Brain microvascular endothelial cell (primary cell): ENCODE measurements at regions not wholly inside any gene's neighbourhood (a gene's known extent, or its start where the extent isn't known, plus 50 kb on each side); places are given as distances from the start of the nearest gene placed in this dataset.
"Not testable (repeated sequence)": the region's sequence is repeated elsewhere in the genome, so short reads cannot be mapped to it uniquely, and the experiment has no call there.

ENCODE experiments used
- DNase-seq: peaks from one replicate; pipeline ENCODE4 v3.0.0-alpha.2; 2020
- H3K27ac ChIP-seq: fragments of 250-450 bp; sonication (Bioruptor Pico); 2 replicates; pipeline ENCODE4 v1.5.1; 2020; ENCODE audit warnings: mild to moderate bottlenecking, moderate library complexity
- H3K27me3 ChIP-seq: fragments of 250-450 bp; sonication (Bioruptor Pico); replicated peaks from 2 replicates; pipeline ENCODE4 v1.5.1; 2020; ENCODE audit warnings: mild to moderate bottlenecking
- H3K36me3 ChIP-seq: fragments of 250-450 bp; sonication (Bioruptor Pico); replicated peaks from 2 replicates; pipeline ENCODE4 v1.5.1; 2020; ENCODE audit warnings: mild to moderate bottlenecking
- H3K4me3 ChIP-seq: 2 replicates; pipeline ENCODE4 v1.5.1; 2011; ENCODE audit warnings: low read depth, mild to moderate bottlenecking, control low read depth, low read length, moderate library complexity
- in situ Hi-C: cut with HindIII; loops from 2 replicates; pipeline ENCODE4 v1.10.0; 2017; ENCODE audit warnings: low sequenced_read_pairs, low pct_ligation_motif_present
- TF ChIP-seq, protein P1 (sequence below): IDR thresholded peaks from 2 replicates; pipeline ENCODE4 v1.5.1; 2011; ENCODE audit warnings: low read depth, mild to moderate bottlenecking, moderate library complexity, low read length, control low read depth, inconsistent platforms; ENCODE audit errors: missing control alignments

DNA sequence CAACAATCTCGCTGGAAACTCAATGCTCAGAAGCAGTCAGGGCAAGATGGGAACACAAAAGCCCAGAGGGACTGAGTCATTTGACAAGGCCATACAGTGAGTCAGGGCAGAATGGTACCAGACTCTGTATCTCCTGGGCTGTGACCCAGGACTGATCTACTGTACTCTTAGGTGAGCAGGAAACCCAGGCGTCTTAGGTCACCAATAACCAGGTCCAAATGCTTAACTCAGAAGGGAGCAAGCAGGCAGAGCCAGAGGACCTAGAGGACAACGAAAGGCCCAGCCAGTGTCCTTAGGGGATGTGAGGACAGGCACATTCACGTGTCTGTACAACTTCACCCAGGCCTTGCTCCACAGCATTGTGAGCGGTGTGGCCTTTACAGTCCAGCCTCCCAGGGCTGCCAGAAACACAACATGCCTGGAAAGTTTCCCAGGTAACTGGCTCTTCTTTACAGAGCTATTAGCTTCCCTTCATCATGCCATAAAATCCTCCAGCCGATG is 69.9 kb downstream of the ARL6IP4 start:
- in situ Hi-C loops, result no loop called here

DNA sequence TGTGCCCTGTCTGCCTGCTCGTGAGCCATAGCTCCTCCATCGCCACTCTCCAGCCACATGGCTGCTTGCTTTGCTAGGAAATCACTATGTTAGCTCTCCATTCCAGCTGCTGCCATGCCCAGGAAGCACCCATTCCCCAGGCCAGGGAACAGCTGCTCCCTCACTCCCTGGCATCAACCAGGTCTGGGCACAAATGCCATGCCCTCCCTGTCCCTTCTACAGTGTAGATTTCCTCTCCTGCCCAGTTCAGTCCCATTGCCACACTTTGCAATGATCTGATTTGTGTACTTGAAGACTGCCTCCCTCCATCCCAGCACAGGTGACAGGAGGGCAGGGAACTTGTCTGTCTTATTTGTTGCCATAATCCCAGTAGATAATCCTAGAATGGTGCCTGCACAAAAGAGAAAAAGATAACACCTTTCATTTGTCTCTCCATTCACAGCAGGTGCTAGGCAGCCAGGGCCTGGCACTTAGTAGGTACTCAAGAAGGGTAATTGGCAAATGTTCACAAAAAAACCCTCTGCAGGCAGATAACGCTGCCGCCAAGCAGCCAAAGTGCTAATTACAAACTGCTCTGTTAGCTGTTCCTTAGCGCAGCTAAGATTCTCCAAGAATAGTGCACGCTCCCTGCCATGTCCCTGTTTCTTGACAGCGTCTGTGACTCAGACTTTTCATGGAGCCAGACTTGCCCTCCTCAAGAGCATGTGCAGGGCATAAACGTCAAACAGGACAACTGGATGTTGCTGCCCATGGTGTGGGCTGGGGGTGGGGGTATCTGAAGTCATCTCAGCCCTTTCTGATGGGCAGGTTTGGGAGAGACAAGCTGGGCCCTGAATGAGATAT is 69.1 kb downstream of the ARL6IP4 start:
- no peak overlapping the region for H3K4me3 ChIP-seq
- TF ChIP-seq, protein P1, sequence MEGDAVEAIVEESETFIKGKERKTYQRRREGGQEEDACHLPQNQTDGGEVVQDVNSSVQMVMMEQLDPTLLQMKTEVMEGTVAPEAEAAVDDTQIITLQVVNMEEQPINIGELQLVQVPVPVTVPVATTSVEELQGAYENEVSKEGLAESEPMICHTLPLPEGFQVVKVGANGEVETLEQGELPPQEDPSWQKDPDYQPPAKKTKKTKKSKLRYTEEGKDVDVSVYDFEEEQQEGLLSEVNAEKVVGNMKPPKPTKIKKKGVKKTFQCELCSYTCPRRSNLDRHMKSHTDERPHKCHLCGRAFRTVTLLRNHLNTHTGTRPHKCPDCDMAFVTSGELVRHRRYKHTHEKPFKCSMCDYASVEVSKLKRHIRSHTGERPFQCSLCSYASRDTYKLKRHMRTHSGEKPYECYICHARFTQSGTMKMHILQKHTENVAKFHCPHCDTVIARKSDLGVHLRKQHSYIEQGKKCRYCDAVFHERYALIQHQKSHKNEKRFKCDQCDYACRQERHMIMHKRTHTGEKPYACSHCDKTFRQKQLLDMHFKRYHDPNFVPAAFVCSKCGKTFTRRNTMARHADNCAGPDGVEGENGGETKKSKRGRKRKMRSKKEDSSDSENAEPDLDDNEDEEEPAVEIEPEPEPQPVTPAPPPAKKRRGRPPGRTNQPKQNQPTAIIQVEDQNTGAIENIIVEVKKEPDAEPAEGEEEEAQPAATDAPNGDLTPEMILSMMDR, result no peak
- no peak overlapping the region for H3K27ac ChIP-seq
- no peak for DNase-seq
- H3K27me3 ChIP-seq, result no peaks in the 10 kb centered on the region
- in situ Hi-C loops, result loop anchor here (10.0 kb wide), 1 partner anchor 185 kb away; the partner anchor contains the start of genes MPHOSPH9 and MTRFR
- H3K36me3 ChIP-seq, result no peaks in the 10 kb centered on the region

More for the DNA sequence above, 69.9 kb downstream of the ARL6IP4 start:
- no peak overlapping the region for H3K27ac ChIP-seq
- no peaks in the 10 kb centered on the region for H3K36me3 ChIP-seq
- no peaks in the 10 kb centered on the region for H3K27me3 ChIP-seq
- DNase-seq, result peak; percentile 51
- no peak overlapping the region for H3K4me3 ChIP-seq
- TF ChIP-seq, protein P1, result no peak

DNA sequence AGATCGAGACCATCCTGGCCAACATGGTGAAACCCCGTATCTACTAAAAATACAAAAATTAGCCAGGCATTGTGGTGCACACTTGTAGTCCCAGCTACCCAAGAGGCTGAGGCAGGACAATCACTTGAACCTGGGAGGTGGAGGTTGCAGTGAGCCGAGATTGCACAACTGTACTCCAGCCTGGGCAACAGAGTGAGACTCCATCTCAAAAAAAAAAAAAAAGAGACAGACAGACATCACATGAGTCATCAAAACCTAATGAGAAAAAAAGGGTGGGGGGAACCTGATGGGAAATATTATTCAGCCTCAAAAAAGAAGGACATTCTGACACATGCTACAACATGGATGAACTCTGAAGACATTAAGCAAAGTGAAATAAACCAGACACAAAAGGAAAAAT is 67.4 kb downstream of the ARL6IP4 start:
- H3K36me3 ChIP-seq, result not testable (repeated sequence)
- in situ Hi-C loops, result loop anchor here (10.0 kb wide), 1 partner anchor 187 kb away; the partner anchor contains the start of genes MPHOSPH9 and MTRFR

DNA sequence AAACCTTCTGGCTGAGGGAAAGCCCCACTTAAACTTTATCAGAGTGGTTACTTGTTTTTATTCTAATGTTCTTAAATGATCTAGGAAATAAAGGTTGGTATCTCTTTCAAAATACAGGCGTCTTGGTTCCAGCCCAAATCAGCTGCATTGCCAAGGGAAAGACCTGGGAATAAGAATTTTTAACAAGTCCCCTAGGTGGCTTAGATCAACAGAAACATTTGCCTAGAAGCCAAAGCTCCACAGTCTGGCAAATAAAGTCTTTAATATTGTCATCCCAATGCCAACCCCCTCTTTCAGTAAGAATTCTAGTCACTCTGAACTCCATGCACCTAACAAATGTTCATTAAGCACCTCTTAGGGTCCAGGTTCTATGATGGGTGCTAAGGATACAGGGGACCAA is 66.8 kb downstream of the ARL6IP4 start:
- H3K27me3 ChIP-seq, result no peaks in the 10 kb centered on the region
- H3K4me3 ChIP-seq, result no peak overlapping the region
- no peaks in the 10 kb centered on the region for H3K36me3 ChIP-seq
- TF ChIP-seq, protein P1, result no peak
- in situ Hi-C loops, result loop anchor here (10.0 kb wide), 1 partner anchor 188 kb away; the partner anchor contains the start of genes MPHOSPH9 and MTRFR
- no peak overlapping the region for H3K27ac ChIP-seq
- no peak for DNase-seq

More for the DNA sequence above, 67.4 kb downstream of the ARL6IP4 start:
- H3K4me3 ChIP-seq, H3K27me3 ChIP-seq, H3K27ac ChIP-seq, DNase-seq: not testable (repeated sequence)

DNA sequence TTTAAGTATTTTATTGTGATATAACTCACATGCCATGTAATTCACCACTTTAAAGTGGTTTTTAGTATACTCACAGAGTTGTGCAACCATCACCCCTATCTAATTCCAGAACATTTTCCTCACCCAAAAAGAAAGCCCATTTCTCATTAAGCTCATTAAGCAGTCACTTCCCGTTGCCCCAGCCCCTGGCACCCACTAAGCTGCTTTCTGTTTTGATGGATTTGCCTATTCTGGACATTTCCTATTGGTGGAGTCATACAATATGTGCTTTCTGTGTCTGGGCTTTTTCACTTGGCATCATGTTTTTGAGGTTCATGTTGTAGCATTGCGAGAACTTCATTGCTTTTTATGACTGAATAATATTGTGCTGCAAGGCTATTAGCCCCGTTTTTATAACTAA is 66.0 kb downstream of the ARL6IP4 start:
- TF ChIP-seq, protein P1, result no peak
- H3K27ac ChIP-seq, result no peak overlapping the region
- in situ Hi-C loops, result loop anchor here (10.0 kb wide), 1 partner anchor 188 kb away; the partner anchor contains the start of genes MPHOSPH9 and MTRFR
- no peak overlapping the region for H3K4me3 ChIP-seq
- no peak for DNase-seq
- no peaks in the 10 kb centered on the region for H3K36me3 ChIP-seq
- no peaks in the 10 kb centered on the region for H3K27me3 ChIP-seq

DNA sequence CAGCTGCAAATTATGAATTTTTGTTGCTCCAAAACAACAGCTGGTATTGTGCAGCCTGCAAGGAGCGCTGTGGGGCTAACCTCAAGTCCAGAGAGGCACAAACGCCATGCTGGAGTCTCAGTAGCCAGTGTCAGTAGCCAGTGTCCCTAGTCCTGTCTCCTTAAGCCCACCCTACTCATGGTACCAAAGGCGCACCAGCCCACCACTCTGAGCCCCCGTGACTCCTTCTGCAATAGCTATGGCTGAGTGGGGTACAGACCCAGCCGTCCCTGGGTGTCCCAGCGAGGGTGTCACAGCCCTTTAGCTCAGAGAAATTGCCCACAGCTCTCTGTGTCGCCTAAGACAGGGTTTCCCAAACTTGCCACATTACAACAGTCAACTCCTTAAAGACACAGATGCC is 65.2 kb downstream of the ARL6IP4 start:
- TF ChIP-seq, protein P1, result no peak
- no peaks in the 10 kb centered on the region for H3K27me3 ChIP-seq
- no peak overlapping the region for H3K27ac ChIP-seq
- H3K4me3 ChIP-seq, result no peak overlapping the region
- DNase-seq, result no peak
- H3K36me3 ChIP-seq, result no peaks in the 10 kb centered on the region
- in situ Hi-C loops, result loop anchor here (10.0 kb wide), 1 partner anchor 189 kb away; the partner anchor contains the start of genes MPHOSPH9 and MTRFR
